DMS79 (cell line): ENCODE measurements at regions not wholly inside any gene's neighbourhood (a gene's known extent, or its start where the extent isn't known, plus 50 kb on each side); places are given as distances from the start of the nearest gene placed in this dataset.

Experiments used
- DNase-seq: peaks from one replicate; lab custom pipeline; 2025; lab: John Stamatoyannopoulos, UW

- DNase-seq, result no peak
These were observed 257.1 kb downstream of the UACA start for GRCh38 chr15:70505936-70506912.

- DNase-seq, result no peak
These were observed 257.9 kb downstream of the UACA start for GRCh38 chr15:70505411-70505919.

GRCh38 chr15:70504988-70505387, 258.4 kb downstream of the UACA start:
- no peak for DNase-seq

GRCh38 chr15:70504299-70504951, 258.9 kb downstream of the UACA start:
- no peak for DNase-seq

- DNase-seq, result no peak
These were observed 259.5 kb downstream of the UACA start for GRCh38 chr15:70503798-70504298.

GRCh38 chr15:70503073-70503745, 260.1 kb downstream of the UACA start:
- DNase-seq, result no peak

- DNase-seq, result no peak
These were observed 260.8 kb downstream of the UACA start for GRCh38 chr15:70502529-70502928.

- DNase-seq, result no peak
These were observed 261.5 kb downstream of the UACA start for GRCh38 chr15:70501849-70502248.

- no peak for DNase-seq
These were observed 262.1 kb downstream of the UACA start for GRCh38 chr15:70501121-70501727.

GRCh38 chr15:70499791-70500190, 263.6 kb downstream of the UACA start:
- no peak for DNase-seq

GRCh38 chr15:70498096-70498626, 265.2 kb downstream of the UACA start:
- DNase-seq, result no peak

GRCh38 chr15:70497661-70498060, 265.7 kb downstream of the UACA start:
- DNase-seq, result no peak

- no peak for DNase-seq
These were observed 267.3 kb downstream of the UACA start for GRCh38 chr15:70495991-70496599.

- no peak for DNase-seq
These were observed 268.3 kb downstream of the UACA start for GRCh38 chr15:70494852-70495571.

GRCh38 chr15:70494517-70494851, 268.9 kb downstream of the UACA start:
- no peak for DNase-seq

- DNase-seq, result no peak
These were observed 269.4 kb downstream of the UACA start for GRCh38 chr15:70493787-70494516.

- no peak for DNase-seq
These were observed 270.0 kb downstream of the UACA start for GRCh38 chr15:70493376-70493775.

GRCh38 chr15:70492240-70493177, 270.8 kb downstream of the UACA start:
- DNase-seq, result no peak

- DNase-seq, result no peak
These were observed 271.7 kb downstream of the UACA start for GRCh38 chr15:70491641-70492040.
